GM12878 (cell line): ENCODE measurements at regions not wholly inside any gene's neighbourhood (a gene's known extent, or its start where the extent isn't known, plus 50 kb on each side); places are given as distances from the start of the nearest gene placed in this dataset.

ENCODE experiments used
- ATAC-seq: fragments of 200-7000 bp; cut with Tn5 transposase; 3 replicates; pipeline ENCODE4 v1.9.1; 2020; ENCODE audit warnings: mild to moderate bottlenecking, moderate library complexity
- BruUV-seq: library from RNA; stranded (reverse); fragments of 400-500 nt; replicated peaks from 2 replicates; lab custom pipeline; 2021; lab: Mats Ljungman, UMichigan
- CTCF ChIA-PET: fragments of 300-600 bp; sonication (Branson Sonifier 250); formaldehyde crosslinking; extraction: SDS; loops from one replicate; lab custom pipeline; 2021; ENCODE audit warnings: inconsistent platforms; lab: Yijun Ruan, JAX
- POLR2A ChIA-PET: fragments of 350-600 bp; formaldehyde crosslinking; extraction: SDS; loops from one replicate; lab custom pipeline; 2021; ENCODE audit warnings: inconsistent platforms; lab: Charles Lee
- RAD21 ChIA-PET: fragments of 300-600 bp; sonication (Branson Sonifier 250); formaldehyde crosslinking; loops from one replicate; lab custom pipeline; 2023; ENCODE audit warnings: antibody characterized with exemption; ENCODE audit not compliant: unreplicated experiment; lab: Charles Lee
- SMC1A ChIA-PET: fragments of 300-600 bp; sonication (Branson Sonifier 250); formaldehyde crosslinking; loops from one replicate; lab custom pipeline; 2023; ENCODE audit not compliant: unreplicated experiment, uncharacterized antibody; lab: Charles Lee
- DNase-seq: peaks from one replicate; pipeline ENCODE4 v3.0.0-alpha.2; 2011; ENCODE audit warnings: low read depth, low spot score
- FAIRE-seq: peaks from 3 replicates; lab custom pipeline; 2011; peaks lifted over from hg19 to GRCh38; lab: Jason Lieb, UNC
- H2AFZ ChIP-seq: 2 replicates; pipeline ENCODE4 v1.6.0; 2011; ENCODE audit warnings: low read depth, low read length, control low read depth; ENCODE audit not compliant: control insufficient read depth
- H3K27ac ChIP-seq: 2 replicates; pipeline ENCODE4 v1.5.1; 2011; ENCODE audit warnings: control low read depth; ENCODE audit not compliant: control insufficient read depth, insufficient read depth
- H3K27me3 ChIP-seq, 2 experiments: replicated peaks in 1 of 2; 2 replicates each; pipeline versions ENCODE4 v1.6.0 to v1.6.1; 2011; ENCODE audit warnings: low read length in 1 of 2; ENCODE audit not compliant: control insufficient read depth in 2 of 2, insufficient read depth in 2 of 2
- H3K36me3 ChIP-seq, 2 experiments: 2 replicates each; pipeline ENCODE4 v1.5.1; 2011; ENCODE audit warnings: low read length in 1 of 2; ENCODE audit not compliant: control insufficient read depth in 2 of 2, insufficient read depth in 2 of 2
- H3K4me1 ChIP-seq: 2 replicates; pipeline ENCODE4 v1.6.1; 2011; ENCODE audit warnings: mild to moderate bottlenecking, low read length, moderate library complexity, mixed read lengths; ENCODE audit not compliant: control insufficient read depth, insufficient read depth
- H3K4me2 ChIP-seq: 2 replicates; pipeline ENCODE4 v1.6.0; 2011; ENCODE audit warnings: control low read depth; ENCODE audit not compliant: control insufficient read depth, insufficient read depth
- H3K4me3 ChIP-seq: fragments of 200-600 bp; sonication (generic); 2 replicates; pipeline ENCODE4 v1.5.1; 2016
- H3K79me2 ChIP-seq: 2 replicates; pipeline ENCODE4 v1.6.0; 2011; ENCODE audit warnings: low read length; ENCODE audit not compliant: control insufficient read depth, insufficient read depth
- H3K9ac ChIP-seq: 2 replicates; pipeline ENCODE4 v1.8.0; 2011; ENCODE audit warnings: low read length, control low read depth, mixed read lengths; ENCODE audit not compliant: control insufficient read depth, insufficient read depth
- H3K9me3 ChIP-seq: replicated peaks from 3 replicates; pipeline ENCODE4 v1.5.1; 2011; ENCODE audit warnings: mild to moderate bottlenecking, low read length; ENCODE audit not compliant: control insufficient read depth, insufficient read depth
- H4K20me1 ChIP-seq: 2 replicates; pipeline ENCODE4 v1.6.0; 2011; ENCODE audit not compliant: control insufficient read depth, insufficient read depth
- ASH2L ChIP-seq: fragments of 300-600, 200-600 bp; sonication (generic); IDR thresholded peaks from 2 replicates; pipeline ENCODE4 v1.6.1; 2017; ENCODE audit warnings: low read depth, mild to moderate bottlenecking, borderline replicate concordance
- ATF3 ChIP-seq: IDR thresholded peaks from 2 replicates; pipeline ENCODE4 v1.6.1; 2011; ENCODE audit warnings: low read depth, mild to moderate bottlenecking, low read length, moderate library complexity, borderline replicate concordance; ENCODE audit errors: extremely low read depth
- ATF7 ChIP-seq: fragments of 450-650 bp; IDR thresholded peaks from 2 replicates; pipeline ENCODE4 v1.6.1; 2016; ENCODE audit warnings: low read depth, mild to moderate bottlenecking
- BMI1 ChIP-seq: fragments of 450-650 bp; IDR thresholded peaks from 2 replicates; pipeline ENCODE4 v1.6.1; 2016; ENCODE audit warnings: mild to moderate bottlenecking, moderate library complexity, borderline replicate concordance
- GABPA ChIP-seq: IDR thresholded peaks from 2 replicates; pipeline ENCODE4 v1.6.1; 2014; ENCODE audit warnings: antibody characterized with exemption, low read depth, mild to moderate bottlenecking, inconsistent platforms
- HDGF ChIP-seq: fragments of 450-650 bp; IDR thresholded peaks from 2 replicates; pipeline ENCODE4 v1.6.1; 2016; ENCODE audit warnings: antibody characterized with exemption
- IRF4 ChIP-seq: IDR thresholded peaks from 2 replicates; pipeline ENCODE4 v1.6.1; 2011; ENCODE audit warnings: low read depth, low read length
- NR2F1 ChIP-seq: fragments of 450-650 bp; conservative IDR thresholded peaks from 2 replicates; pipeline ENCODE4 v1.6.1; 2017; ENCODE audit warnings: mild to moderate bottlenecking
- POLR2AphosphoS5 ChIP-seq: IDR thresholded peaks from 2 replicates; pipeline ENCODE4 v1.6.1; 2011; ENCODE audit warnings: mild to moderate bottlenecking, low read length, inconsistent platforms
- RUNX3 ChIP-seq: IDR thresholded peaks from 2 replicates; pipeline ENCODE4 v1.6.1; 2012; ENCODE audit warnings: low read length, inconsistent platforms
- SRF ChIP-seq, 2 experiments: IDR thresholded peaks; 2 replicates each; pipeline ENCODE4 v1.6.1; 2011; ENCODE audit warnings: low read depth in 2 of 2, low read length in 2 of 2, mild to moderate bottlenecking in 1 of 2, moderate library complexity in 1 of 2
- TAF1 ChIP-seq: IDR thresholded peaks from 2 replicates; pipeline ENCODE4 v1.6.1; 2011; ENCODE audit warnings: mild to moderate bottlenecking, low read depth, low read length, borderline replicate concordance
- YBX1 ChIP-seq: fragments of 450-650 bp; IDR thresholded peaks from 2 replicates; pipeline ENCODE4 v1.6.1; 2016; ENCODE audit warnings: antibody characterized with exemption
- ZSCAN29 ChIP-seq: fragments of 450-650 bp; IDR thresholded peaks from 2 replicates; pipeline ENCODE4 v1.6.1; 2017; ENCODE audit warnings: mild to moderate bottlenecking, moderate library complexity
- ZZZ3 ChIP-seq: IDR thresholded peaks from 2 replicates; pipeline ENCODE4 v1.6.1; 2011; ENCODE audit warnings: low read depth; ENCODE audit not compliant: control insufficient read depth, insufficient read length
- in situ Hi-C: fragments of 300-500 bp; cut with MboI; formaldehyde crosslinking; loops from 9 replicates; pipeline ENCODE4 v1.14.3; 2018; ENCODE audit warnings: mixed read lengths
- intact Hi-C: fragments of 100-400 bp; cut with micrococcal nuclease; formaldehyde crosslinking; loops from one replicate; pipeline ENCODE4 v1.14.2; 2022; ENCODE audit not compliant: unreplicated experiment

GRCh38 chr9:75431375-75431774 is 343.1 kb downstream of the OSTF1 start:
- ChIA-PET POLR2A (no interaction called here), SMC1A (no interaction called here), CTCF (no interaction called here), RAD21 (no interaction called here)
- Histone ChIP-seq H3K79me2 (no peaks in the 10 kb centered on the region), H3K4me3 (no peak overlapping the region), H3K9ac (no peak overlapping the region), H3K4me2 (no peak overlapping the region), H3K27me3 (no peaks in the 10 kb centered on the region; a peak in 1 of 4 replicates), H3K9me3 (no peaks in the 10 kb centered on the region), H2AFZ (no peak overlapping the region), H3K4me1 (no peaks in the 10 kb centered on the region), H3K36me3 (no peaks in the 10 kb centered on the region), H3K27ac (no peak overlapping the region), H4K20me1 (no peaks in the 10 kb centered on the region)
- TF ChIP-seq SRF (IDR thresholded peaks at IDR 0.05; ENCODE audit: low read depth in 2 of 2, low read length in 2 of 2) (no peak), POLR2AphosphoS5 (no peak), BMI1 (no peak), GABPA (no peak), TAF1 (no peak), RUNX3 (no peak), ASH2L (no peak), ATF3 (no peak), ZZZ3 (no peak), HDGF (no peak), YBX1 (no peak), NR2F1 (no peak), IRF4 (no peak), ATF7 (no peak), ZSCAN29 (no peak)
- ATAC-seq (no peak), FAIRE-seq (no peak), DNase-seq (no peak)
- in situ Hi-C loops (no loop called here), intact Hi-C loops (loop anchor here (5.0 kb wide), 1 partner anchor 41 kb away; no protein-coding TSS in a partner anchor)
- BruUV-seq = no TSS peak
